Large intestine (tissue), 3 donors: ENCODE measurements at regions not wholly inside any gene's neighbourhood (a gene's known extent, or its start where the extent isn't known, plus 50 kb on each side); places are given as distances from the start of the nearest gene placed in this dataset.

Experiments used
- DNase-seq, 2 donors: peaks; one replicate each; pipeline versions ENCODE4 v3.0.0 to v3.0.0-alpha.2; 2013
- H3K27ac ChIP-seq: one replicate; pipeline ENCODE4 v1.5.1; 2013; ENCODE audit warnings: low read length
- H3K27me3 ChIP-seq: 2 replicates; pipeline ENCODE4 v1.6.1; 2013; ENCODE audit warnings: low read length; ENCODE audit not compliant: control insufficient read depth, insufficient read depth
- H3K36me3 ChIP-seq: 2 replicates; pipeline ENCODE4 v1.6.1; 2013; ENCODE audit warnings: low read length; ENCODE audit not compliant: control insufficient read depth, insufficient read depth
- H3K4me1 ChIP-seq: one replicate; pipeline ENCODE4 v1.6.1; 2013; ENCODE audit warnings: low read length; ENCODE audit not compliant: control insufficient read depth, insufficient read depth
- H3K4me3 ChIP-seq: one replicate; pipeline ENCODE4 v1.5.1; 2013; ENCODE audit warnings: low read length
- H3K9me3 ChIP-seq: one replicate; pipeline ENCODE4 v1.6.1; 2013; ENCODE audit warnings: mild to moderate bottlenecking, low read depth, low read length, moderate library complexity; ENCODE audit not compliant: control insufficient read depth
- WGBS: methylation state at CpG from one replicate; pipeline ENCODE4 v1.1.5; 2013; ENCODE audit warnings: low lambda C conversion rate; ENCODE audit not compliant: insufficient coverage; 5-methylcytosine and 5-hydroxymethylcytosine counted together

DNA sequence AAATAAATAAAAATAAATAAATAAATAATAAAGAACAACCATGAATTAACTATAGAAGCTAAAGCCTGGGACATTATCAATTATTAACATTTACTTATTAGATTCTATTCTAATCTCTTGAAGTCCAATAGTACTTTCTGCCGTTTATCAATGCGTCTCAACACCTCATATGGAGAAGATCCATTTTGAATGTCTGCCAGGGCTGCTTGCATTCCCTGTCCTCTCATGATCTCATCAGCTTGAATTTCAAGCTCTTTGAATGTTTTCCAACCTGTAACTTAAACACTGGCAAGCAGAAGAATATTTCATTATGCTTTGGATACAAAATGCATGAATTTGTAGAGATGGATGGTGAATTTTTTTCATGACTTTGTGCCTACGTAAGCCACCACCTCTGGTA is 191.9 kb upstream of the ANKFN1 start:
- WGBS, result 83% methylated on average over 2 of the region's 3 CpGs
- Histone ChIP-seq H3K4me3 (no peak overlapping the region), H3K27ac (no peak overlapping the region), H3K9me3 (no peaks in the 10 kb centered on the region), H3K36me3 (no peaks in the 10 kb centered on the region), H3K4me1 (peaks cover 4% of the 10 kb centered on the region), H3K27me3 (no peaks in the 10 kb centered on the region)
- DNase-seq, result no peak

DNA sequence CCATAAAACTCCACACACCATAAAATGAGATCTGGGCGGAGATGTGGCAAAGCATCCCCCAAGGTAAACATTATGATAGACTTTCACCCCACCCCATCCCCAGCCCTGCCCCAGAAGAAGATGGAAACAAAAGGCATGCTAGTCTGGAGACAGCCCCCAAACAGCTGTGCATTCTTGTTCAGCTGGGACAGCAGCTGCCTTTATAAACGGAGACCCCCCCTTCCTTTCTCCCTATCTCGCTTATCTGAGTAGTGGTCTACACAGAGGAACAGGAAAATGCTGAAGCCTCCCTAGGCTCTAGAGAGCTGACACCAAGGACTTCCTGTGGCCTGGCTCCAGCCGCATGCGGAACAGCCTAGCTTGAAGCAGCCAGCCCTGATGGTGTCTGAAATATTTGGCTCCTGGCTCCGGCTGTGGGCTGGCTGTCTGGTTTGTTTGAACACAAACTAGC is 190.3 kb upstream of the ANKFN1 start:
- Histone ChIP-seq H3K9me3 (no peaks in the 10 kb centered on the region), H3K36me3 (no peaks in the 10 kb centered on the region), H3K27ac (no peak overlapping the region), H3K27me3 (no peaks in the 10 kb centered on the region), H3K4me1 (peaks cover 4% of the 10 kb centered on the region), H3K4me3 (no peak overlapping the region)
- no CpG with 5 or more reads among the region's 6 CpGs for WGBS
- peak; percentile 28 to 54 for DNase-seq

DNA sequence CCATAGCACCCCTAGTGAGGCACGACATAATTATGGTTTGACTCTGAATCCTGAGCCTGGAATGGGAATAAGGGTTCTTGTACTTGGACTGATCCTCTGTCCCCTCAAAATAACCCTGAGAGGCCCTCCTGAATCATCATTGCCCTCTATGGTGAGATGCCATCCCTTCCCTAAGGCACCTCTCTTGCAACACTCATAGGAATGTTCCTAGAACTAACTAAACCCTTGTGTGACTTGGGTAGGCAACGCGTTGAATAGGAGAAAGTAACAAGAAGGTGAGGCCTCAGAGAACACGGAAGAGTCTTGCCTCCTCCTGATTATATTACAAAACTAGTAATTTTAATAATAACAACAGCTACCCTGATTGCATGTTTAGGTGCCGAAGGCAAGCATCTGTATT is 189.1 kb upstream of the ANKFN1 start:
- Histone ChIP-seq H3K9me3 (no peaks in the 10 kb centered on the region), H3K4me3 (no peak overlapping the region), H3K4me1 (peaks cover 4% of the 10 kb centered on the region), H3K27ac (no peak overlapping the region), H3K27me3 (no peaks in the 10 kb centered on the region), H3K36me3 (no peaks in the 10 kb centered on the region)
- no CpG with 5 or more reads among the region's 5 CpGs for WGBS
- DNase-seq, result no peak

DNA sequence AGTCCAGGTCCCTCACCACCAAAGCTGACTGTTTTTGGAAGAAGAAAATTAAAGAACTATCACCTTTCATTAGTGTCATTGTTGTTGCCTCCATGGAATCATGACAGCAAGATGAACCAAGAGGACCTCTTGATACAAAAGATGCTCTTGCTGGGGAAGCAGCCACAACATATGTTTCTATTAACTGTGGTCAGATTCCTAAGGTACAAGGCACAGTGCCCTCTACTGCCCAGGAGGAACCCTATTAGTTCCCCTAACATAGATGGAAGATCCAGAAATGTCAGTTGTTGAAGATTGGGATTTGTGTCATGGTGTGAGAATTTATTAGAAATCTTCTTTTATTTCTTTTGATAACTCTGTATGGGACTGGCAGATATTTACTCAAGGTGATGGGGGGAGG is 188.2 kb upstream of the ANKFN1 start:
- no peak overlapping the region for H3K4me3 ChIP-seq
- no peaks in the 10 kb centered on the region for H3K27me3 ChIP-seq
- no peak overlapping the region for H3K27ac ChIP-seq
- H3K4me1 ChIP-seq, result peaks cover 4% of the 10 kb centered on the region
- no peaks in the 10 kb centered on the region for H3K9me3 ChIP-seq
- H3K36me3 ChIP-seq, result no peaks in the 10 kb centered on the region
- no peak for DNase-seq

DNA sequence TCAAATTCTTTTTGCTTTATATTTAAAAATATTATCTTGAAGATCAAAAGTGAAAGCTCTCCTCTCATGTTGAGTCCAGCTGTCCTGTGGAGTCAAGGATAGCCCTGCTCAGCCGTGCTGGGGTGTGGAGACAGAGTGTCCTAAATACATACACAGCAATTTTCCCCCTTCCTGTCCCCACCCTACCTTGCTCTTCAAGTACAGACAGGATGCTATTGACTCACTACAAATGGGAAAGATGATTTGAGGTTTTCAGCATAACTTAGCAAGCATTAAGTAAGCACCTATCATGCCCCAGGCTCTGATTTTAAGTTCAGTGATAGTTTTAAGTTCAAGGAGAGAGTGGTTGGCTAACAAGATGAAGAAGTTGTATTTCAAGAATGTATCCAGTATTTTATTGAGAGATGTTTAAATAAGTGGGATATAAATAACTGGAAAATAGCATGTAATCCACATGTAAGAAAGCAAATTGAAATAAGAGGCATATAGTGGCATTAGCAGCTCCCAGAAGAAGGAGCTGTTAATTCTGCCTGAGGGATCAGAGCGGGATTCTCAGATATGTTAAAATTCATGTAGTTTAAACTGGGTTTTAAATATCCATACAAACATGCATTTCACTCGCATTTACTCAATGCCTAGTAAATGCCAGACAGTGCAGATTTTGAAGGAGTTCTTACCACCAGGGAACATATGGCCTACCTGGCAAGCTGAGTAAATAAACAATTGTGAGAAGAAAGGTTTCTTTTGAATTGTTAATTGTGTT is 183.5 kb upstream of the ANKFN1 start:
- Histone ChIP-seq H3K4me3 (no peak overlapping the region), H3K27me3 (no peaks in the 10 kb centered on the region), H3K27ac (no peak overlapping the region), H3K4me1 (no peaks in the 10 kb centered on the region), H3K36me3 (no peaks in the 10 kb centered on the region), H3K9me3 (no peaks in the 10 kb centered on the region)
- no CpG with 5 or more reads among the region's 3 CpGs for WGBS
- DNase-seq, result no peak

DNA sequence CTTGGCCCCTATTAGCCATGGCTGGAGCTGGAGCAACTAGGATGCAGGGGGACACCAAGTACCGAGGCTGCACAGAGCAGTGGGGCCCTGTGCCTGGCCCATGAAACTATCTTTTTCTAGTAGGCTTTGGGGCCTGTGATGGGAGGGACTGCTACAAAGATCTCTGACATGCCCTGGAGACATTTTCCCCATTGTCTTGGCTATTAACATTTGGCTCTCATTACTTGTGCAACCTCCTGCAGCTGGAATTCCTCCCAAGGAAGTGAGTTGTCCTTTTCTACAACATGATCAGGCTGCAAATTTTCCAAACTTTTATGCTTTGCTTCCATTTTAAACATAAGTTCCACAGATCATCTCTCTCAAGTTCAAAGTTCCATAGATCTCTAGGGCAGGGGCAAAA is 174.7 kb upstream of the ANKFN1 start:
- no CpG with 5 or more reads among the region's 1 CpG for WGBS
- no peaks in the 10 kb centered on the region for H3K36me3 ChIP-seq
- no peaks in the 10 kb centered on the region for H3K9me3 ChIP-seq
- H3K27me3 ChIP-seq, result no peaks in the 10 kb centered on the region
- DNase-seq, result no peak
- no peak overlapping the region for H3K4me3 ChIP-seq
- H3K4me1 ChIP-seq, result no peaks in the 10 kb centered on the region
- no peak overlapping the region for H3K27ac ChIP-seq

DNA sequence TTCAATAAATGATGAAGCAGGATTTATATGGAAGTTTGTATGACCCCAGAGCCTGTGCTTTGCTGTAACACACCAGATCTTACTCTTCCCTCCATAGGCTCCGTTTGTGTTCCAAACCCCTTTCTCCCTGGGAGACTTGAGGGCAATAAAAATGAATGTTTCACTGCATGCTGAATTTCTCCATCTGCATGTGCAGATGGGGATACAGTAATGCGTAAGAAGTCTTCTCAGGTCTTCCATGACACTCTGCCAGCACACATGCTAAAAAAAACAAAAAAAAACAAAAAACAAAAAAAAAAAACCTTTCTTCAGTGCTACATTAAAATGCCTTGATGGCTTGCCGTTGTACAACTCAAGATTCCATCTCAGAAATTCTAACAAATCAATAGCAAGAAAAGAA is 170.2 kb upstream of the ANKFN1 start:
- 88% methylated on average over 1 of the region's 3 CpGs for WGBS
- no peaks in the 10 kb centered on the region for H3K27me3 ChIP-seq
- H3K9me3 ChIP-seq, result no peaks in the 10 kb centered on the region

DNA sequence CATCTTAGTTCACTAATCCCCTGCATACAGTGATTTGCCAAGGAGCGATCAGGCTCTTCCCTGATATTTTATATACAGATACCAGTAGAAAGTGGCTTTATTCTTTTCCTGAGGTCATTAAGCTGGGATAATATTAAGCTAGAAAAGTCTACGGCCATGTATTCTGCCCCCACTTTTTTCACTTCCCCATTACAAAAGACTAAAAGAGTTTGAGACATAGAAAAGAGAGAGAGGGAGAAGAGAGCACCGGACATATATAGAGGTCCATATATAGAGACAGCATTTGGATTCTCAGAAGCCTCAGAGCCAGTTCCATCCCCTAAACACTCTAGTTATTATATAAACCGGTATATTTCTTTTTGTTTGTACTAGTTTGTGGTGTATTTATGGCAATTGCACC is 166.5 kb upstream of the ANKFN1 start:
- DNase-seq, result no peak
- Histone ChIP-seq H3K36me3 (no peaks in the 10 kb centered on the region), H3K4me1 (no peaks in the 10 kb centered on the region), H3K27ac (no peak overlapping the region), H3K4me3 (no peak overlapping the region), H3K9me3 (no peaks in the 10 kb centered on the region), H3K27me3 (peaks cover 10% of the 10 kb centered on the region)
- 92% methylated on average over 2 of the region's 4 CpGs for WGBS

More for the DNA sequence above, 170.2 kb upstream of the ANKFN1 start:
- no peaks in the 10 kb centered on the region for H3K36me3 ChIP-seq
- H3K4me3 ChIP-seq, result no peak overlapping the region
- H3K27ac ChIP-seq, result no peak overlapping the region
- no peaks in the 10 kb centered on the region for H3K4me1 ChIP-seq
- no peak for DNase-seq

DNA sequence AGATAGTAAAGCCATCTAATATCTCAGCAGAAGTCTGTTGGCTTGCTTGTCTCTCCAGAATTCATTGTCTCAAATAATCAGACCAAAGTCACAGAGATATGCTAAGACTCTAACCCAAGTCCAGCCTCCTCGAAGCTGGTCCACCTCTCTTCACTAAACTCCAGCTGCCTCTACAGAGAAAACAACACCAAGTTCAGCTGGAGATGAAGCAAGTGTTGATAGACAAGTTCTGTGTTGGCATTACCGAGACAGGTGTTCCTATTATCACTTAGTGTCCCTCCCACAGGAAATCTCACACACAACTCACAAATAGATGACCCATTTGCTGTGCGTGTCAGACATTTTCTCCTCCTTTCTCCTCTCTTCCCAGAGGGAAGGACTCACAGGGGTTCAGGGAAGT is 164.4 kb upstream of the ANKFN1 start:
- Histone ChIP-seq H3K4me3 (no peak overlapping the region), H3K36me3 (no peaks in the 10 kb centered on the region), H3K27me3 (peaks cover 10% of the 10 kb centered on the region), H3K9me3 (no peaks in the 10 kb centered on the region), H3K27ac (no peak overlapping the region), H3K4me1 (no peaks in the 10 kb centered on the region)
- DNase-seq, result no peak
- no CpG with 5 or more reads among the region's 3 CpGs for WGBS

DNA sequence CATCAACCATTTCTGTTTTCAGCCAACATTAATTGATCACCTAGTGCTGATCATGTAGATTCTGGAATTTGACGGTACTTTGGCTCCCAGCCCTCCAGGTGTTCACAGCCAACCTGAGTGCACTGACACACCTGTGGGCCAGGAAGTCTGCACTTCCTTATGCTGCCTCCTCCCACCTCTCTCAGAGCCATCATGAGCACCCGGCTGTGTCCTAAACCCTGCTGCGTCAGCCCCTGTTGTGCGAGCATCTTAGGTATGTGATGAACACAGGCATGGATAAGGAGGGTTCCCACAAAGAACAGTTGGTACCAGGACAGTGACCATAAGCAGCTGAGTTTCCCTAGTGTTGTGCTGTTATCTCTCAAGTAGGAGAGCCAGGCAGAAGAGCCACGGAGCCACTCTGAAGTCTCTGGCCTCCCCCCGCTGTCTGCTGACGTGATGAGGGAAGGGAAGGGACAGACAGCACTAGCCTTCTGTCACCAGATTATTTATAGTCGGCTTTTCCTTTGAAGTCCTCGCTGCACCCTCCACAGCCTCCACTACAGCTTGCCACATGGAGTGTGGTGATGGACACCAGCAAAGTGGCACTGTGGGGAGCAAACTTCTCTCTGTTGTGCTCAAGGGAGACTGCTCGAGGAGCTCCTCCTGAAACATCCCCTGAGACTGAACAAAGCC is 162.8 kb upstream of the ANKFN1 start:
- Histone ChIP-seq H3K4me1 (no peaks in the 10 kb centered on the region), H3K4me3 (no peak overlapping the region), H3K36me3 (no peaks in the 10 kb centered on the region), H3K9me3 (no peaks in the 10 kb centered on the region), H3K27me3 (peaks cover 10% of the 10 kb centered on the region), H3K27ac (no peak overlapping the region)
- DNase-seq, result no peak
- no CpG with 5 or more reads among the region's 10 CpGs for WGBS

DNA sequence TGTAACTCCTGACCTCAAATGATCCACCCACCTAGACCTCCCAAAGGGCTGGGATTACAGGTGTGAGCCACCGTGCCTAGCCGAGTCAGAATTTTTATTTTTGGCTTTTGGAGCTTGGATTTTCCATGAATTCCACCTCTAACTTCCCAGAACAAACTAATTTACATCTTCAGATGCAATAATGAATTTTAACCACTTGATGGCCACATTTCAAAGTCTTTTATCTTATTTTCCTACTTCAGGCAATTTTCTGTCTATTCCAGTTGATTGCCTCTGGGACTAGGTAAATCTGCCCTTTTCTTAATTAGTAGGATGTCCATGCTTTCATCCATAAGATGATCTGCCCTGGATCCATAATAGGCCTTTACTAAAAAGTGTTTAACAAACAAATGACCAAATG is 156.4 kb upstream of the ANKFN1 start:
- Histone ChIP-seq H3K4me3 (no peak overlapping the region), H3K4me1 (no peaks in the 10 kb centered on the region)

More for the DNA sequence above, 156.4 kb upstream of the ANKFN1 start:
- no CpG with 5 or more reads among the region's 2 CpGs for WGBS
- DNase-seq, result no peak
- no peaks in the 10 kb centered on the region for H3K9me3 ChIP-seq
- no peaks in the 10 kb centered on the region for H3K36me3 ChIP-seq
- no peaks in the 10 kb centered on the region for H3K27me3 ChIP-seq
- no peak overlapping the region for H3K27ac ChIP-seq
